ENCODE measurements at regions not wholly inside any gene's neighbourhood (a gene's known extent, or its start where the extent isn't known, plus 50 kb on each side); places are given as distances from the start of the nearest gene placed in this dataset.

- TF ChIP-seq CTCF (IDR thresholded peaks at IDR 0.05; ENCODE audit: borderline replicate concordance, extremely low read depth, low read length, poor library complexity, severe bottlenecking) (no peak), EZH2 (IDR thresholded peaks at IDR 0.05; ENCODE audit: borderline replicate concordance, low read depth, low read length, severe bottlenecking) (no peak)
Observed at GRCh38 chr2:70381235-70381634, 79.4 kb upstream of the FAM136A start.
